Erythroblast (primary cell): ENCODE measurements at regions not wholly inside any gene's neighbourhood (a gene's known extent, or its start where the extent isn't known, plus 50 kb on each side); places are given as distances from the start of the nearest gene placed in this dataset.

Source experiments
- DNase-seq, 2 experiments: peaks; one replicate each; lab custom pipeline; 2025; lab: John Stamatoyannopoulos, UW
- GATA1 ChIP-seq: IDR thresholded peaks from 2 replicates; pipeline ENCODE4 v1.6.1; 2011; ENCODE audit warnings: low read depth, mild to moderate bottlenecking, control low read depth, low read length, moderate library complexity
- POLR2A ChIP-seq: IDR thresholded peaks from 2 replicates; pipeline ENCODE4 v1.6.1; 2011; ENCODE audit warnings: mild to moderate bottlenecking, low read length

GRCh38 chr6:71510057-71510713 is 221.6 kb downstream of the OGFRL1 start:
- TF ChIP-seq GATA1 (no peak), POLR2A (no peak)
- DNase-seq, result no peak

DNA sequence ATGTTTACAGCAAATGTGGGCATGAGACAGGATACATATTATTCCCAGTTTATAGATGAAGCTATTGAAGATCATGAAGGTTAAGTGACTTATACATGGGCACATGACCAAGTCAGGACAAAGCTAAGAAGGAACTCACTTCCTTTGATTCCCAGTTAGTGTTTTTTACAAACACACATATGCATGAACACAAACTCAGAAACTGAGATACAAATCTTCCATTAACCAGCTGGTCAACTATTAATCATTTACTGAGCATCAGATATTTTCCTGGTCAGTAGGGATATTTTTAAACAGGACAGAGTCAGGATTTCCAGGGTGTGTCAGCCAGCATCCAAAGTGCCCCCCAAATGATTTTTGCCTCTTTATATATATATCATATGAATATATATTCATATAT is 222.2 kb downstream of the OGFRL1 start:
- no peak for TF ChIP-seq POLR2A
- TF ChIP-seq GATA1, result no peak
- no peak for DNase-seq

DNA sequence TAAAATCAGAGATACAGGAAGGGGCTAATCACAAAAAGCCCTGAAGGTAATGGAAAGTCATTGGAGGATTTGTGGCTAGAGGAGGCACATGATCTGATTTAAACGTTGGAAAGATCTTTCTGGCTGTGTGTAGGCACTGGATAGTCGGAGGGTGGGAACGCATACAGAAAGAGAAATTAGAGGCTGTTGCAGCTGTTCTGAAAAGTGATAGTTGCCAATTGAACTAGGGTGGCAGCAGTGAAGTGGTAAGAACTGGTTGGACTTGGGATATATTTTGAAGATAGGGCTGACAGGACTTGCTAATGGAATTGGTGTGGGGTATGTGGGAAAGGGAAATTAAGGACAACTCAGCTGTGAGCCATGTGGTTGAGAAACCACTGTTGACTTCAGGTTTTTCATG is 223.6 kb downstream of the OGFRL1 start:
- no peak for TF ChIP-seq POLR2A
- no peak for TF ChIP-seq GATA1
- DNase-seq, result no peak

DNA sequence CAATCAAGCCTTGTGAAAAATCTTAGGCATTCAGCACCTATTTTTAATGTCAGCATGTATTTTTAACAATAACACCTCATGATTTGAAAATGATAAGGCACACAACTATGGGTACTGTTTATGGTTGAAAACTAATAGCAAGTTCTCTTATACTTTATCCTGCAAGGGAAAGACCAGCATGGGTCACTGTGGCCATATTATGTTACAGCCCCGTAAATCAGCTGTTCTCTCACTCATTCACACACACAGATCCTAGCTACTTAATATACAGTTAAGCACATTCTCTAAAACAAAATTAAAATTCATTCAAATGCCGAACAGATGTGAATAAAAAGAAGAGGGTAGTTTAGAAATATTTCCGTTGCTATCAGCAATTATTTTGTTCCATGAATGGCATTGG is 224.4 kb downstream of the OGFRL1 start:
- TF ChIP-seq POLR2A (no peak), GATA1 (no peak)
- no peak for DNase-seq

DNA sequence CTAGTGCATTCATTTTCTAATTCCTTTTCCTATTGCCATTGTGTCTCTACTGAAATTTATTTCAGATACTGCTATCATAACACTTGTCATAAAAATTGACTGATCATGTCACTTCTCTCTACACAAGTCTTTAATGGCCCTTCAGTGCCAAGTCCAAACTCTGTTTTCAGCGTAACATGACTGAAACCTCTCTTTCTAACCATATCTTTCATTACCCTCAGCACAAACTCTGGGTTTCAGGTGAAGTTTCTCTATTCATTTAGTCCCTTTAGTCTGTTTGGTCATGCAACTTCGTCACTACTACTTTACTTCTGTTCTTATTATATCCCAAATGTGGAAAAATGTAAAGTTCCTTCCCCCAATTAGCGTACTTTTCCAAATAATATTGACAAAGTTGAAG is 234.9 kb downstream of the OGFRL1 start:
- DNase-seq, result no peak
- TF ChIP-seq POLR2A, result no peak
- no peak for TF ChIP-seq GATA1

DNA sequence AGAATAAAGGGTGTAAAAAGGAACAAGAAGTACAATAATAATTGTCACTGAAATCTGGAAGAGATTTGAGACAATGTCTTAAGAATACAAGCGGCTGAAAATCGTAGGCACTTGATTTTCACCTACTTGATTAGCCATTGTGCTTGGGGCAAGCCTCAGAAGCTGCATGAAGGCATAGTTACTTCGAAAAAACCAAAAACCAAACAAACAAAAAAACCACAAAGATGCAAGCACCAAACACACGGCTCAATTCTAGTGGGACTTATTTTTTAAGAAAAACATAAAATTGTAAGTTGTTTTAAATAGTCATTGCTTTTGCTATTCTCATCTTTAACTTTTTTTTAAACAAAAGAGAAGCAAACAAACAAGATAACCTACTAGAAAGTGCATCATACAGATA is 235.6 kb downstream of the OGFRL1 start:
- DNase-seq, result no peak
- TF ChIP-seq POLR2A, result no peak
- no peak for TF ChIP-seq GATA1

DNA sequence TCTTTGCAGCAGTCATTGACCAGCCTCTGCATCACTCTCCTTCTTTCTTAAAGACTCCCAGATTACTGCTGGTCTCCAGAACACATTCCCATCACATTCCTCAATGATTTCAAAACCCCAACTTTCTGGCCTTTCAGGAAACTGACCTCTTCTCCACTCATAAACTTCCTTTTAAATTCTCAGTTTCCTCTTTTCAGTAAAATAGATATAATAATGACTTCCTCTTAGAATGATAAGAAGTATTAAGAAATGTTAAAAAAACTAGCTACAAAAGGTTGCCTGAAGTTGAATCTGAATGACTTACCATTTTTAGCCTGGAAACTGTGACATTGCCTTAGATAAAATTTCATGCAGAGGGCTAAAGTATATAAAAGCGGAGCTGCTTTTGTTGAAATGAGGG is 239.3 kb downstream of the OGFRL1 start:
- DNase-seq, result no peak
- no peak for TF ChIP-seq GATA1
- TF ChIP-seq POLR2A, result no peak

DNA sequence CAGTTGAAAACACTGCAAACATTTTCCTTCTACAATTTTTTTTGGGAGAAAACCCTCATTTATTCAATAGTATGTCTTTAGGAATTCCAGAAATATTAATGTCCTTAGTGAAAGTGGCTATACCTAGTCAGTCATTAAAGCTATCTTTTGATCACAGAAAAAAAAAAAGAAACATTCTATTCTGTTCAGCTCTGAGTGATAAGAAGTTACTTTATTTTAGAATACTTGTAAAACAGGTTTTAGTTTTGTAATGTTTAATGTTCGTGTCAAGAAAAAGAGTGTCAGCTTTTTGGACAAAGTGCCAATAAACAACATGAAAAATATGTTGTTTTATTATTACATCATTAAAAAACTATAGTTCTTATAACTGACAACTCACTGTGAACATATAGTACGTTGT is 240.4 kb downstream of the OGFRL1 start:
- DNase-seq, result no peak
- no peak for TF ChIP-seq POLR2A
- no peak for TF ChIP-seq GATA1

- DNase-seq, result no peak
- no peak for TF ChIP-seq GATA1
- no peak for TF ChIP-seq POLR2A
Measured at GRCh38 chr6:71529769-71530168, 241.2 kb downstream of the OGFRL1 start.

GRCh38 chr6:71531006-71531405 is 242.4 kb downstream of the OGFRL1 start:
- TF ChIP-seq GATA1 (no peak), POLR2A (no peak)
- DNase-seq, result no peak

DNA sequence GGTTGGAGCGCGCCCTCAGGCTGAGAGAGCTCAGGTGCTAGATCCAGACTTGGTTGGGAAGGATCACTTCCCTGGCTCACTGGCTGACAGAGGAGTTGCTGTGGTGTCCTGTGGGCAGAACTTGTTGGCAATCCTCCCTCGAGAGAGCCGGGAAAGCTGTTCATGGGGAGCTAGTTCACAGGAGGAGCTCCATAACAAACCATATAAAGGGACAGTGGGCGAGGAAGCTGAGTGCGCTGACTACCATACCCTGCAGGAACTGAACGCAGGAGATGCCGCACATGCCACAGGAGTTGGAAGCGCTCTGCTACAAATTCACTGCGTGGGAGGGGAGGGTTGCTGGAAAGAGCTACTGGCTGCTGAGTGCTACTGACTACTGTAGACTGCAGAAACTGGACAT is 243.2 kb downstream of the OGFRL1 start:
- TF ChIP-seq POLR2A, result no peak
- TF ChIP-seq GATA1, result no peak
- no peak for DNase-seq

DNA sequence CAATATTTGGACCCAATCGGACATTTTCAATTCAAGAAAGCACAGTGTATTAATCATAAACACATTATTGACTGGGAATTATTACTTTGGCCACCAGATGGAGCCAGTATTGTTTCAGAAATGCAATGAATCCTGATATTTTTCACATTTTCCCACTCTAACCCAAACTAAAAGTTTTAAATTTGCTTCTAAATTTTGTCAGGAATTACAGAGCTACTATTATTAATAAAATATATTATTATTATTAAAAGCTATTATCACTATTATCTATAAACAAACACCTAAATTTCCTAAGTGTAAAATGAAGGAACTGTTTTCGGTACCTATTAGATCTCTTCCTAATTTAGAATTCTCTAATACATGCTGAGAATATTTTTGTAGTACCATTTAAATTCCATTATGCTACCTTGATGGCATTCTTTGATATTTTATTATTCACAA is 245.3 kb downstream of the OGFRL1 start:
- no peak for TF ChIP-seq GATA1
- TF ChIP-seq POLR2A, result no peak
- DNase-seq, result peak in 1 of 2 experiments; percentile 33

GRCh38 chr6:71534921-71535320 is 246.3 kb downstream of the OGFRL1 start:
- TF ChIP-seq GATA1 (no peak), POLR2A (no peak)
- DNase-seq, result no peak

DNA sequence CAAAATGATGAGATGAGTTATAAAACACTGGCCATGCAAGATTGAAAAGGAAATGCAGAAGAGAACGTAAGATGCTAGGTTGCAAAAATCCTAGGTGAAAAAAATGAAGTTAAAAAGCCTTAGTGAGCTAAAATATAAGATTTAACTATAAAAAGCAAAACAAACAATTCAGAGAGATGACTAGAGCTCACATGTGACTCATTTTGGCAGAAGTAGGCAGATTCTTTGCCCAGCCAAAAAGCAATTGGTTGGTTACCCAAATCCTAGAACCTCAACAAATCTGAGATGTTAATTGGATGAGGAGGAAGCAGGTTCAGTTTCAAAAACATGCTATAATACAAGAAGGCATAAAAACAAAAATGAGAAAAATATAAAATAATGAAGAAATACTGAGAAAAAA is 249.1 kb downstream of the OGFRL1 start:
- DNase-seq, result no peak
- TF ChIP-seq POLR2A (no peak), GATA1 (no peak)

GRCh38 chr6:71544028-71544427 is 255.4 kb downstream of the OGFRL1 start:
- no peak for DNase-seq
- no peak for TF ChIP-seq POLR2A
- TF ChIP-seq GATA1, result no peak
